Upper lobe of left lung (tissue), 6 donors: ENCODE measurements at regions not wholly inside any gene's neighbourhood (a gene's known extent, or its start where the extent isn't known, plus 50 kb on each side); places are given as distances from the start of the nearest gene placed in this dataset.

Experiments
- ATAC-seq, 2 donors: fragments of 200-7000 bp; cut with Tn5 transposase; one replicate each; pipeline ENCODE4 v1.9.1; 2022; ENCODE audit warnings: mild to moderate bottlenecking in 2 of 2, moderate library complexity in 2 of 2; ENCODE audit not compliant: low FRiP score in 2 of 2
- DNase-seq, 2 donors: peaks; one replicate each; pipeline ENCODE4 v3.0.0-alpha.2; 2019 to 2020
- H3K27ac ChIP-seq, 4 donors: fragments of 200-600 bp; sonication (generic); one replicate each; pipeline ENCODE4 v1.5.1; 2016 to 2019
- H3K27me3 ChIP-seq, 4 donors: fragments of 200-600 bp; sonication (generic); one replicate each; pipeline ENCODE4 v1.5.1; 2017 to 2019
- H3K36me3 ChIP-seq, 4 donors: fragments of 200-600 bp; sonication (generic); one replicate each; pipeline ENCODE4 v1.5.1; 2016 to 2019
- H3K4me1 ChIP-seq, 4 donors: fragments of 200-600 bp; sonication (generic); one replicate each; pipeline ENCODE4 v1.5.1; 2018 to 2019
- H3K4me3 ChIP-seq, 4 donors: fragments of 200-600 bp; sonication (generic); one replicate each; pipeline ENCODE4 v1.5.1; 2017 to 2019; ENCODE audit warnings: mild to moderate bottlenecking in 2 of 4, moderate library complexity in 1 of 4
- H3K9me3 ChIP-seq, 4 donors: fragments of 200-600 bp; sonication (generic); one replicate each; pipeline ENCODE4 v1.5.1; 2018 to 2019
- EP300 ChIP-seq, 4 donors: sonication (generic); formaldehyde crosslinking; IDR thresholded peaks; one replicate each; pipeline ENCODE4 v1.5.1; 2017; ENCODE audit warnings: antibody characterized with exemption in 4 of 4, control low read depth in 2 of 4
- POLR2A ChIP-seq, 4 donors: fragments of 450-650 bp; IDR thresholded peaks; one replicate each; pipeline ENCODE4 v1.5.1; 2016 to 2017; ENCODE audit warnings: antibody characterized with exemption in 4 of 4, mild to moderate bottlenecking in 2 of 4
- POLR2AphosphoS5 ChIP-seq, 2 donors: sonication (generic); formaldehyde crosslinking; IDR thresholded peaks; one replicate each; pipeline ENCODE4 v1.5.1; 2017; ENCODE audit warnings: antibody characterized with exemption in 2 of 2
- WGBS, 2 donors: methylation state at CpG; one replicate each; pipeline ENCODE4 v1.1.5; 2017 to 2018; 5-methylcytosine and 5-hydroxymethylcytosine counted together
- TF ChIP-seq, protein P1 (sequence below), 6 experiments: fragments of 450-650 bp in 4 of 6; fragments of 200-600 bp in 2 of 6; sonication (generic) in 2 of 6; IDR thresholded peaks; one replicate each; pipeline ENCODE4 v1.5.1; 2016 to 2019; ENCODE audit warnings: antibody characterized with exemption in 6 of 6
- donor health status: DM: no; HTN: no; CAD: no; lungs with moderate emphysema.
- donor health status: DM: no; HTN: yes; CAD: no; lungs with severe emphysema.

DNA sequence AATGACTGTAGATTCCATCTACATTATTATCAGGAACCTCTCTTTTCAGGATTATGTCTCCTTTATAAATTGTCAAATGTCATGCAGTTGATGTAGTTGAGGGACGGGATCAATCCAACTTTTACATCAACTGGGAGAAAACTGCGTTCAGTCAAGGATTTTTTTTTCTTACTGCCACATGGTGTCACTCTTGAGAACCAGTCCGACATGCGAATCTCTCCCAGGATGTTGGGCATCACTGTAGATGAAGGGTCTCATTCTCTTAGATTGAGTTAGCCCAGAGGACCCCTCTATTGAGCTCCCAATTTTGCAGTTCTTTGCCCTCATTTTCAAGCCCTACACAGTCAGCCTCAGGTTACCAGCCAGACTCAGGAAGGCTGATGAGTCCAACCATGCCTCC is 120.3 kb upstream of the PTPRZ1 start:
- DNase-seq: no peak
- 32 to 34% methylated on average over 4 of the region's 4 CpGs for WGBS, 2 donors
- no peak for ATAC-seq
- Histone ChIP-seq H3K27me3 (no peaks in the 10 kb centered on the region), H3K36me3 (no peaks in the 10 kb centered on the region), H3K4me1 (no peaks in the 10 kb centered on the region), H3K9me3 (no peaks in the 10 kb centered on the region), H3K4me3 (no peak overlapping the region), H3K27ac (no peak overlapping the region)
- TF ChIP-seq POLR2A (IDR thresholded peaks at IDR 0.05) (no peak), EP300 (IDR thresholded peaks at IDR 0.05) (no peak), POLR2AphosphoS5 (IDR thresholded peaks at IDR 0.05) (no peak)
- TF ChIP-seq, protein P1, sequence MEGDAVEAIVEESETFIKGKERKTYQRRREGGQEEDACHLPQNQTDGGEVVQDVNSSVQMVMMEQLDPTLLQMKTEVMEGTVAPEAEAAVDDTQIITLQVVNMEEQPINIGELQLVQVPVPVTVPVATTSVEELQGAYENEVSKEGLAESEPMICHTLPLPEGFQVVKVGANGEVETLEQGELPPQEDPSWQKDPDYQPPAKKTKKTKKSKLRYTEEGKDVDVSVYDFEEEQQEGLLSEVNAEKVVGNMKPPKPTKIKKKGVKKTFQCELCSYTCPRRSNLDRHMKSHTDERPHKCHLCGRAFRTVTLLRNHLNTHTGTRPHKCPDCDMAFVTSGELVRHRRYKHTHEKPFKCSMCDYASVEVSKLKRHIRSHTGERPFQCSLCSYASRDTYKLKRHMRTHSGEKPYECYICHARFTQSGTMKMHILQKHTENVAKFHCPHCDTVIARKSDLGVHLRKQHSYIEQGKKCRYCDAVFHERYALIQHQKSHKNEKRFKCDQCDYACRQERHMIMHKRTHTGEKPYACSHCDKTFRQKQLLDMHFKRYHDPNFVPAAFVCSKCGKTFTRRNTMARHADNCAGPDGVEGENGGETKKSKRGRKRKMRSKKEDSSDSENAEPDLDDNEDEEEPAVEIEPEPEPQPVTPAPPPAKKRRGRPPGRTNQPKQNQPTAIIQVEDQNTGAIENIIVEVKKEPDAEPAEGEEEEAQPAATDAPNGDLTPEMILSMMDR (IDR thresholded peaks at IDR 0.05): no peak

DNA sequence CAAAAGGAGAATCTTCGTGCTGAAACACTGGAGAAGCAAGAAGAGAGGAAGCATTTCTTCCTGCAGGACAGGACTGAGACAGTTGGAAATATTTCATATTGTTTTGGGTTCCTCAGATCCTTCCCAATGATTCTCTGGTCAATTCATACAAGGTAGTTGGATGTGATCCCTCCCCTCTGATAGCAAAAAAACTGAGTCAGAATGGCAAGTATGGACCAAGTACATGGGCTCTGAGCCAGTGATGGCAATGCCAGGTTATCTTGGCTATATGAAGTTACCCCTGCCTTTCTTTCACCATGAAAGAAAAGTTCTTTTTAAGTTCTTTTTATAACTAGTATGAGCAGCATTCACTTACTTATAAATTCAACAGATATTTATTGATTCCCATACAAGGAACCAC is 124.4 kb upstream of the PTPRZ1 start:
- ATAC-seq (no peak), DNase-seq (no peak)
- Histone ChIP-seq H3K36me3 (no peaks in the 10 kb centered on the region), H3K4me3 (no peak overlapping the region), H3K4me1 (no peaks in the 10 kb centered on the region), H3K9me3 (no peaks in the 10 kb centered on the region), H3K27me3 (no peaks in the 10 kb centered on the region), H3K27ac (no peak overlapping the region)
- no peak for TF ChIP-seq EP300 (IDR thresholded peaks at IDR 0.05)
- TF ChIP-seq, protein P1 (IDR thresholded peaks at IDR 0.05): no peak
- no peak for TF ChIP-seq POLR2A (IDR thresholded peaks at IDR 0.05)
- no peak for TF ChIP-seq POLR2AphosphoS5 (IDR thresholded peaks at IDR 0.05)
- 38 to 43% methylated on average over 1 of the region's 1 CpG for WGBS, 2 donors

DNA sequence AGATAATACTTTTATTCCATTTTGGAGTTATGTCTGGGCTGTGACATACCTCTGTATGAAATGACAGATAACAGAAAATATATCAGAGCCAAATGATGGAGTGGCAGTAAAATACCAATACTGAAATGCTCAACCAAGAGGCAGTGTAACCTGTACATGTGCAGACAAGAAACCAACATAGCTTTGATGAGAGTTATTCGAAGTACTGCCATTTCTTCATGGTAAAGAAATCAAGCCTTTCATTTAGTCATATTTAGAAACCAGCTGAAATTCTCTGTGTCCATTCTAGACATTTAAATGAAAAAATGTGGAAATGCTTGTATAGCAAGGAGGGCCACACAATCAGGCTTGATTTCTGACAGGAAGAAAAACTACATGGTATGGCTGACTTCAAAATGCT is 127.1 kb upstream of the PTPRZ1 start:
- ATAC-seq (no peak), DNase-seq (no peak)
- H3K4me1 ChIP-seq: no peaks in the 10 kb centered on the region
- no peak overlapping the region for H3K4me3 ChIP-seq
- no peak overlapping the region for H3K27ac ChIP-seq
- WGBS, 2 donors: 45 to 91% methylated on average over 1 of the region's 1 CpG
- H3K9me3 ChIP-seq: no peaks in the 10 kb centered on the region
- H3K27me3 ChIP-seq: no peaks in the 10 kb centered on the region
- no peaks in the 10 kb centered on the region for H3K36me3 ChIP-seq
- TF ChIP-seq, protein P1 (IDR thresholded peaks at IDR 0.05): no peak
- TF ChIP-seq EP300 (IDR thresholded peaks at IDR 0.05) (no peak), POLR2AphosphoS5 (IDR thresholded peaks at IDR 0.05) (no peak), POLR2A (IDR thresholded peaks at IDR 0.05) (no peak)

DNA sequence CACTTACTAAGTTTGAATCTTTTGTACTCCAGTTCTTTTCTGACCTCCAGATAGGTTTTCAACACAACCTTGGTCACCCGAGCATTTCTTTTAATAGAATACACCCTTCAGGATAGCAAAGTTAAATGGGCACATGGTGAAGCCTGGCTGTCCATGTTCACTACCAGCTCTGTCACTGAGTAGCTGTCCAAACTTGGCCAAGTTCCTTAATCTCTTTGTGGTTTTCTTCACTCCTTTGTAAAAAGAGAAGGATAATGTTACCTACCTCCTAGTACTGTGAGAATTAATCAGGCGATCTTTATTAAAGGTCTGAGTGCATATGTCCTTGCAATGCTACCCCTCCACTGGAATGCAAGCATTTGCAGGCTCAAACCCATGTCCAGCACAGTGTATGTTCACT is 128.1 kb upstream of the PTPRZ1 start:
- no peaks in the 10 kb centered on the region for H3K9me3 ChIP-seq
- ATAC-seq: no peak
- no peaks in the 10 kb centered on the region for H3K4me1 ChIP-seq
- no peak for DNase-seq
- no peaks in the 10 kb centered on the region for H3K36me3 ChIP-seq
- H3K27me3 ChIP-seq: no peaks in the 10 kb centered on the region
- TF ChIP-seq POLR2AphosphoS5 (IDR thresholded peaks at IDR 0.05): no peak
- TF ChIP-seq, protein P1 (IDR thresholded peaks at IDR 0.05): no peak
- TF ChIP-seq POLR2A (IDR thresholded peaks at IDR 0.05): no peak
- no peak for TF ChIP-seq EP300 (IDR thresholded peaks at IDR 0.05)
- H3K27ac ChIP-seq: no peak overlapping the region
- no peak overlapping the region for H3K4me3 ChIP-seq
- 81 to 82% methylated on average over 2 of the region's 2 CpGs for WGBS, 2 donors

DNA sequence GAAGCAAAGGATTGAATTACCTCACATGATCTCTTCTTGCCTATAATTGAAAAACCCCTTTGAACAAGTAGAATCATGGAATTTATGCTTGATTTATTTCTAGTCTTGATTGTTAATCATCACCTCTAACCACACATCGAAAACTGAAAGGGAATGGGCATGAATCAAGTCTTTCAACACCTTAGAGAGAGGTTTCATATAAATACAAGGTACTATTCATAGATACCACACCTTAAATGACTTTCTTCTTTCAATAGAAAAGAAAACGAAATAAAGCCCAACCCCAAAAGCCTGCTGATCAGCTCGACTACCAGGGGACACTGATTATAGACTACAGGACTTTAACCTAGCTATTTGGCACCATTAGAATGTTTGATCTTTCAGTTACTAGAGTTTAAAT is 128.6 kb upstream of the PTPRZ1 start:
- no peaks in the 10 kb centered on the region for H3K36me3 ChIP-seq
- no peaks in the 10 kb centered on the region for H3K27me3 ChIP-seq
- TF ChIP-seq EP300 (IDR thresholded peaks at IDR 0.05) (no peak), POLR2A (IDR thresholded peaks at IDR 0.05) (no peak), POLR2AphosphoS5 (IDR thresholded peaks at IDR 0.05) (no peak)
- TF ChIP-seq, protein P1 (IDR thresholded peaks at IDR 0.05): no peak
- no peak overlapping the region for H3K27ac ChIP-seq
- 48 to 58% methylated on average over 3 of the region's 3 CpGs for WGBS, 2 donors
- no peak for DNase-seq
- no peaks in the 10 kb centered on the region for H3K9me3 ChIP-seq
- no peak for ATAC-seq
- no peak overlapping the region for H3K4me3 ChIP-seq
- H3K4me1 ChIP-seq: no peaks in the 10 kb centered on the region
